ENCODE measurements at regions not wholly inside any gene's neighbourhood (a gene's known extent, or its start where the extent isn't known, plus 50 kb on each side); places are given as distances from the start of the nearest gene placed in this dataset.
"Not testable (repeated sequence)": the region's sequence is repeated elsewhere in the genome, so short reads cannot be mapped to it uniquely, and the experiment has no call there.

DNA sequence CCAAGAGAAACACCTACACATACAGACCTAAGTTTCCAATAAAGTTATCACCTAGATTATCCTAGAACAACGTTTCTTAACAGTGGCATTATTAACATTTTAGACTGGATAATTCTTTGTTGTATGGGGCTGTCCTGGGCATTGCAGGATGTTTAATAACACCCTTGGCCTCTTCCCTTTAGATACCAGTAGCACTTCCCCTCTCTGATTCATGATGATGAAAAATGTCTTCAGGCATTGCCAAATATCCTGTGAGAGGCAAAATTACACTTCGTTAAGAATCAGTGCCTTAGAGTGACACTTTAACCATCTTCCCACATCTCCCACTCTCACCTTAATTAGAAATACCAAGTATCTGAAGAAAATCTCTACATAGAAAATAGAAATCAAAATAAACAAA, 352.6 kb downstream of the CGGBP1 start:
- DNase-seq, result no peak

DNA sequence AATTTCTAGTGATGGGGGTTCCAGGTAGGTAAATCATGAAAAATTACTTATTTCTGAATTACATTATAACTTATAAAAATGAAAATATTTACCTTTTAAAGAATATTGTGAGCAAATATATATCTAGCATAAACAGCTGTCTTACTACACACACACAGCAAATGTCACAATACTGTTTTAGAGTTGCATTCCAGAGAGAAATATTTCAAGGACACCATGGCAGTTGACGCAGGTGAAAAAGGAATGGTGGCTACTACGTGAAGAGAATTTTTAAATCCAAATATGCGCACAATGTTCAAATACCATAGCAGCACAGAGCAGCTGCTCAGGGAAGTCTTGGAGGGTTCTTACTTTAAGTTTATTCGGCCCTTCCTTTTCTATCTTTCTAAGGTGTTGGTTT, 356.2 kb downstream of the CGGBP1 start:
- DNase-seq, result no peak

DNA sequence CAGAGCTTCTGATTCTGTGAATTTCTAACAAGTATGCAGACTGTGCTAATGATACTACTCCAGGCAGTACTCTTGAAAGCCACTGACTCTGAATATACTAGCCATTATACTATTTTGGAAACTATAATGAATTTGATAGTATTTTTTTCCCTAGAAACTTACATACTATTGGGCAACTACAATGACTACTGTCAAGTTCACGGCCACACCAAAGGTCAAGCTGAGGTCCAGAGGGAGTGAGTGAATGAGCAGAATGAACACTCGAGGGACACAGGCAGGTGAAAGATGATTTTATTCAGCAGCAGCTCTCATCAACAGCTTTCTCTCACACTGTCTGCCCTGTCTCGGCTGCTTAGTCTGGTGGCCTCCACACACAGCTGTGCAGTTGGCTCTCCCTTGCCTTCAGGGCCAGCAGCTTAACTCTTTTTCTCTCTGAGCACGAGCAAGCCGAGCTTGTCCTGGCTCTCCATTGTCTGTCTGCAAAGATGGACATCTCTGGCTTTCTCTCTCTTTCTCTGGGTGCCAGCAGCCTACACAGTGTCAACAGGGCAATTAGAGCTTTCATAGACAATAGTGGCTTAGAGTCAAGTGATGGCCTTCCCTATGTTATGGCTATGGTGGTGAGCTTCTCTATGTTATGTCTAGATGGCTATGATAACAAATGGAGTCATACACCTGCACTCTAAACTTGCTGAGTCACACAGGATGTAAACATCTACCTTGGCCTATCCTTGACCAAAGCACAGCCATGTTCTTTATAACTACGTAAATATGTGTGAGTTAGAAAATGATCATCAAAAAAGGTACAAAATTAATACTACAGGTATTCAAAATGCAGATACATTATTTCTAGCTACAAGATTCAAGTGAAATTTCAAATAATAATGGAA, 362.4 kb downstream of the CGGBP1 start:
- no peak for DNase-seq

GRCh38 chr3:87694678-87695077, 364.1 kb downstream of the CGGBP1 start:
- DNase-seq, result no peak

- no peak for DNase-seq
Measured at GRCh38 chr3:87691109-87691508, 367.7 kb downstream of the CGGBP1 start.

GRCh38 chr3:87678984-87679660, 379.7 kb downstream of the CGGBP1 start:
- not testable (repeated sequence) for DNase-seq

DNA sequence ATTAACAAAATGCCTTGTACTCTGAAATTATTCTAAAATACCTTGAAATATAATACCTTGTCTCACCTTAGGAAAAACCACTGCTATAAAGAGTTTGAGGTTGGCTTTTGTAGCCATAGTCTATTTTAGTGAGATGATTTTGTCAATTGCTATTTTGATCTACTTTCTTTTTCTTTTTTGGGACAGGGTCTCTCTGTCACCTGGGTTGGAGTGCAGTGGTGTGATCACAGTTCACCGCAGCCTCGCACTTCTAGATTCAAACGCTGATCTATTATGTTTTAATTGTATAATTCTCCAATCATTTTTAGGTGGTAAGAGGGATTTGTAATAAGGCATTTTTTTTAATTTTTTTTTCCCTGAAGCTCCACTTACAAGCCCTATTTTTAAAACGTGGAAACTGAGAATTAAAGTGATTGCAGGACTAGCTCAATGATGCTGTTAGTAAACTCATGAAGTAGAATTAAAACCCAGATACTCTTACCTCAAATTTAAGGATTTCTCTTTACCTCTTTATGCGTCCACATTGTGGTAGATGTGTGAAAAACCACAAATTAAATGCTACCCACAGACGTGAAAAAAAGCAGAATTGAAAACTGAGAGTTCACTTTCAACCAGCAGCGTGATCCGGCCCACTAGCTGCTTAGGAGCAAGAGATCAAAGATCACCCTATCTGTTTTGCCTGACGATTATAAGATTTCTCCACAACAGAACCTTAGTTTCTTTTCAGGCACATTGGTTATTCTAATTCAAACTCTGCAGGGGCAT, 384.2 kb downstream of the CGGBP1 start:
- no peak for DNase-seq

DNA sequence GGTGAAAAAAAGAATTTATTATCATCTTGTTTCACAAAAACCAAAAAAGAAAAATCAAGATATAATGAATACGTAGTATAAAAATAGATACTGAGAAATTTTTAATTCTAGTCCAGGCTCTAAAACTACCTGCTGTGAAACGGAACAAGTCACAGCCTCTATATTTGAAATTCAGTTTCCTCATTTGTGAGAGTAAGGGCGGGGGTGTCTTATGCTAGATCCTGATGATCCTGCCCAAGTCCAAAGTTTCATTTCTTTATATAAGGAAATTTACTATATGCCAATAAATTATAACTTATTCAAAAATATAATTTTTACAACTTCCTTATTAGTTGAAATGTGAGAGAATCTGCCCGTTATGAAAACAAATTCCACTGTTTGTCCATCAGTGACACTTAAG, 385.7 kb downstream of the CGGBP1 start:
- no peak for DNase-seq

- DNase-seq, result no peak
Measured at GRCh38 chr3:87654184-87654583, 377.8 kb upstream of the POU1F1 start.

GRCh38 chr3:87653138-87653537, 376.8 kb upstream of the POU1F1 start:
- DNase-seq, result not testable (repeated sequence)

DNA sequence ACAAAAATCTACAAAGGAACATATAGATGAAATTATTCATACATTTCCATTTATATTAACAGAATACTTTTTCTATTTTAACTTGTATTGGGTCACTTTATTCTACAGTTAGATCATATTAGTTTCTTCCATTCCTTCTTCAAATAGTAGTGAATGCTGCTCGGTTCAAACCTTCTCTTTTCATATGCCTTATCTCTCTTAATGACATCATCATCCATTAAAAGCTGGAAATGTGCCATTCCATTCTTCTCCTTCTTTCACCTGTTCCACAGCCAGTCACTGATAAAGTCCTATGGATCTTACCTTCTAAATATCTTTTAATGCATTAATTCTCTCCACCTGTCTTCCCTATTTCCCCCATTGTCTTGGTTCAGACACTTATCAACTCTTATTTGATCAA, 358.0 kb upstream of the POU1F1 start:
- DNase-seq, result no peak

GRCh38 chr3:87627316-87627715, 350.9 kb upstream of the POU1F1 start:
- no peak for DNase-seq

GRCh38 chr3:87626546-87626945, 350.2 kb upstream of the POU1F1 start:
- DNase-seq, result no peak

DNA sequence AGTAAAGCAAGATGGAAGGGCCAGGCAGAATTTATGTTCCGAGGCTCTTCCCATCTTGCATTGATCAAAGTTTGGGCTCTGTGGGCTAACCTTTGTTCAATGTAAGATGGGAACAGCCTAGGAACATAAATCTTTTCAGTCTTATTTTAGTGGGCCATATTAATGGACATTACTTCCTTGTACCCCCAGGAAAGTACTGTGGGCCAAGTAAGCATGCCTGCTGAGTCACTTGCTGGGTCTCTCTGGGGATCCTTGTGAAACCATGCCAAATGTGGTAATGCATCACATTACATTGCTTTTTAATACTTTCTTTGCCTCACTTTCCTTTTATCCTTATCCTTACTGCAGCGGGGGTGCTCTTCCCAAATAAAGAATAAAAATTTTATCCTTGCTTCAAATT, 349.5 kb upstream of the POU1F1 start:
- no peak for DNase-seq

DNA sequence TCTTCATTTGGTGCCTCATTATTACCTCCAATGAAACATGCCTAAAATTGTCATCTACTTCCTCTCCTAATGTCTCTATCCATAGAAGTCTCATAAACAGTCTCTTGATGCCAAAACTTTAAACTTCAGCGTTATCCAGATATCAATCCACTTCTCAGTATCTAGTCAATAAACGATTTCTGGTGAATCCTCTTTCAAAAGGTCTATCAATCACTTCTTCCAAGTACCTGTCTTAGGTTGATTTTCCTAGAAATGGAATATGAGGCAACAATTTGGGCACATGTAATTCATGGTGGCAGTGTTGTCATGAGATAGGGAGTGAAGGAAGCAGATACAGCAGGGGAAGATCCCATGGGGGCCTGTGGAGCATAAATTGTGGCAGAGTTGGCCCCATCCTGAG, 348.5 kb upstream of the POU1F1 start:
- no peak for DNase-seq

GRCh38 chr3:87621667-87622066, 345.3 kb upstream of the POU1F1 start:
- DNase-seq, result no peak

- no peak for DNase-seq
Measured at GRCh38 chr3:87615506-87615905, 339.1 kb upstream of the POU1F1 start.

- DNase-seq, result no peak
Measured at GRCh38 chr3:87614998-87615397, 338.6 kb upstream of the POU1F1 start.

- DNase-seq, result no peak
Measured at GRCh38 chr3:87607234-87607633, 330.9 kb upstream of the POU1F1 start.

DNA sequence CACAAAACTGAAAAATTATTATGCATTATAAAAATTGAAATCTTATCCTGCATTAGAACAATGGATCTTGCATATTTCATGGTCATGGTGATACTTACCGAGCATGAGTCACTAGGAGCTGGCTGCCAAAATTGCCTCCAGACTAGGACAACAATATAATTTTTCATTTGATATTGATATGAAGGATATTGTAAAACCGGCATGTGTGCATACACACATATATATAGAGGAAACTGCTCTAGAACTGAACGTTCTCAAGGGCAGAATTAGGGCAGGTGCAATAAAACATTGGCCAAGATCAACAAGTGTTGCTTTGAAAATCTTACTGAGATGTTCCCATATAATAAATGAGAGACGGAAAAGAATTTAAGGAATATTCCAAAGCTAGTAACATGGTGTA, 319.4 kb upstream of the POU1F1 start:
- DNase-seq, result no peak

DNA sequence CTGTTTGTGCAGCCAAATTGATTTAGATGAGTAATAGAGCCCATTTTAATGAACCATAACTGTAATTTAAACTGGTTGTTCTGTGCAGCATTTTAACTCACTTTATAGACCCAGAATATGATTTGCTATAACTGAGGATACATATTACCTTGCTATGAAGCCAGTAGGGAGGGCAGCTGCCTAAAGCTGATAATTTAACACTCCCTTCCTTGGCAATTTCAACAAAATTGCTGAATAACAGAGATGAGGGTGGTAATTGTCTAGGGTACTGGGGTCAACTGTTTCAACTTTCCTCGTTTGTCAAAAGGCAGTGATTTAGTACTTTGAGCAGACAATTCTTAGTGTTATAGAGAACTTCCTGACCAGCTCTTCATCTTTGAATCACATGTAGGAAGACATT, 304.9 kb upstream of the POU1F1 start:
- DNase-seq, result no peak

DNA sequence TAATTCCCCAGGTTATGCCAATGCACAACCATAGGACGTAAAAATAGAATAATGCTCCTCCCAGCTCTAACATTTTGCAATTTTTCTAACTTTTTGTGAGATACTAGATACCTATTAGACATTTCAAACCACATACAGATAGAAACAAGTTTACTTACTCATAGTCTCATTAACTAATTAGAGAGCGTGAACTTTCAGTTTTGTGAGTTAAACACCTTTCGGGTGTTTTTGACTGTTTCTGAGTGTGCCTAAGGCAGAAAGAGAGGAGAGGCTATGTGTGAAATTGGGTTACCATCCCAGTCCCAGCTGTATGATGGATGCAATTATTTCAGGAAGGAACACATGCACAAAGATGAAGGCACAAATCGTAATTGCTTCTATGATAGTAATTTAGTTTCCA, 300.4 kb upstream of the POU1F1 start:
- DNase-seq, result no peak

DNA sequence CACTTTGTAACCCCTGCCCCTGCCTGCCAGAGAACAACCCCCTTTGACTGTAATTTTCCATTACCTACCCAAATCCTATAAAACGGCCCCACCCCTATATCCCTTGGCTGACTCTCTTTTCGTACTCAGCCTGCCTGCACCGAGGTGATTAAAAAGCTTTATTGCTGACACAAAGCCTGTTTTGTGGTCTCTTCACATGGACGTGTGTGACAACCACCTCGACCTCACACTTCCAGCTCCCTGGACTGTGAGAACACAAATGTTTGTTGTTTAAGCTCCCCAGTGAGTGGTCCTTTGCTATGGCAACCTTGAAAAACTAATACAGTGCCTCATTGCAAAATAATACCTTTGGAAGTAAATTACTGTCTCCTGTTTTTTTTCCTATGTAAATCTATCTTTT, 299.2 kb upstream of the POU1F1 start:
- DNase-seq, result no peak

- no peak for DNase-seq
Measured at GRCh38 chr3:87568331-87568730, 291.9 kb upstream of the POU1F1 start.
